BE2C (cell line): ENCODE measurements at regions not wholly inside any gene's neighbourhood (a gene's known extent, or its start where the extent isn't known, plus 50 kb on each side); places are given as distances from the start of the nearest gene placed in this dataset.

Experiments
- DNase-seq: peaks from one replicate; pipeline ENCODE4 v3.0.0-alpha.2; 2020
- H3K27me3 ChIP-seq: fragments of 250-450 bp; sonication (Bioruptor Pico); 2 replicates; pipeline ENCODE4 v1.5.1; 2020; ENCODE audit warnings: mild to moderate bottlenecking
- H3K36me3 ChIP-seq: fragments of 250-450 bp; sonication (Bioruptor Pico); 2 replicates; pipeline ENCODE4 v1.5.1; 2020; ENCODE audit warnings: mild to moderate bottlenecking
- H3K4me1 ChIP-seq: fragments of 250-450 bp; sonication (Bioruptor Pico); 2 replicates; pipeline ENCODE4 v1.5.1; 2020
- H3K4me3 ChIP-seq: 2 replicates; pipeline ENCODE4 v1.5.1; 2011; ENCODE audit warnings: low read depth, low read length
- H3K9me3 ChIP-seq: fragments of 250-450 bp; sonication (Bioruptor Pico); 2 replicates; pipeline ENCODE4 v1.5.1; 2020
- CTCF ChIP-seq: IDR thresholded peaks from 2 replicates; pipeline ENCODE4 v1.5.1; 2012; ENCODE audit warnings: mild to moderate bottlenecking, low read depth, low read length

DNA sequence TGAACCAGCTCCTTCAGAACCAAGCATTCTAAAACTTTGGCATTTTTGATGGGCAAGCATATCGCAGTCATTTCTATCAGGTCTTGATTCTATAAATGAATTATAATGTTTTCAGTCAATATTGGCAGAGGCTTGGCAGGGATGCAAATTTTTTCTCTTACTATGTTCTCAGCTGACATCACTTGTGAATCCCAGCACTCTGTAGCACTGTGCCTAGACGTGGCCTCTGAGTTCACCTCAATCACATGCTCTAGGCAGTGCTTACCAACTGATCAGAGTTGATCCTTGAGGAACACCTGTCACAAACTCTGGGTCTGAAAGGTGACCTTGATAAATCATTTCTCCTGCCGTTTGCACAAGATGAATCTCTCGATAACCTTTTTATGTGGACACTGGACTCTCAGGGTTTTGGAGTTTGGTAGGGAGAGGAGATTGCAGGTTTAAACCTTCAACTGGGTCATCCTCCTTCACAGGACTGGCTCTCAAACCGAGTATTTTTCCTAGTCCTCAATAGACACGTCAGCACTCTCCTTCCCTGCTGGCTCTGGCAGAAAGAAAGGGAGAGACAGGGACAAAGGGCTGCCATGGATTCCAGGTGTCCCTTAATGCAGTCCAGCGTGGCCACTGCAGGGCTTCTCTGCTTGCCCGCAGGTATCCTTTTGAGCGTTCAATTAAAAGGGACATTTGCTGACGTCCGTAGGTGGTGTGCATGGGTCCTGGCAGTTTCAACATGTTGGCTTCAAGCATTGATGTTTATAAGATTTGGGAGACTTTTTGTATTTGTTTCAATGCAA, 222.3 kb upstream of the CMC1 start:
- no peak for TF ChIP-seq CTCF
- Histone ChIP-seq H3K4me3 (no peak overlapping the region), H3K9me3 (no peaks in the 10 kb centered on the region), H3K4me1 (no peaks in the 10 kb centered on the region), H3K36me3 (no peaks in the 10 kb centered on the region), H3K27me3 (no peaks in the 10 kb centered on the region)
- DNase-seq = no peak

- Histone ChIP-seq H3K27me3 (no peaks in the 10 kb centered on the region), H3K4me1 (no peaks in the 10 kb centered on the region), H3K36me3 (no peaks in the 10 kb centered on the region), H3K4me3 (no peak overlapping the region), H3K9me3 (no peaks in the 10 kb centered on the region)
- TF ChIP-seq CTCF = no peak
- DNase-seq = no peak
These were observed 221.7 kb upstream of the CMC1 start for GRCh38 chr3:28019740-28020139.

DNA sequence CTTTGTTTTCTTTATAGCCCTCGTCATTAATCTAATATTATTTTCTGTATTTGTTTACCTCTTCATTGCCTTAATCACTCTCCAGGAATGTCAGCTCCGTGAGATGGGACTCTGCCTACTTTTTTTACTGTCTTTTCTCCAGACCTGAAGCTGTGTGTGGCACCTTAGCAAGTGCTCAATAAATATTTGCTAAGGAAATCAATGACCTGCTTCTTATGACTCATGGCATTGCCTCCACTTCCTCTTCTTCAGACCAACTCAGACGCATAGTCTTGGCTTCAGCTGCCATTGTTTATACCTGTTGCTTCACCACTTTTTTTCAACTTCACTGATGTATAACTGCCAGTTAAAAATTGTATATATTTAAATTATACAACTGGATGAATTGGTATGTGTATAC, 218.5 kb upstream of the CMC1 start:
- Histone ChIP-seq H3K4me3 (no peak overlapping the region), H3K9me3 (no peaks in the 10 kb centered on the region), H3K4me1 (no peaks in the 10 kb centered on the region), H3K36me3 (no peaks in the 10 kb centered on the region), H3K27me3 (no peaks in the 10 kb centered on the region)
- no peak for TF ChIP-seq CTCF
- no peak for DNase-seq

DNA sequence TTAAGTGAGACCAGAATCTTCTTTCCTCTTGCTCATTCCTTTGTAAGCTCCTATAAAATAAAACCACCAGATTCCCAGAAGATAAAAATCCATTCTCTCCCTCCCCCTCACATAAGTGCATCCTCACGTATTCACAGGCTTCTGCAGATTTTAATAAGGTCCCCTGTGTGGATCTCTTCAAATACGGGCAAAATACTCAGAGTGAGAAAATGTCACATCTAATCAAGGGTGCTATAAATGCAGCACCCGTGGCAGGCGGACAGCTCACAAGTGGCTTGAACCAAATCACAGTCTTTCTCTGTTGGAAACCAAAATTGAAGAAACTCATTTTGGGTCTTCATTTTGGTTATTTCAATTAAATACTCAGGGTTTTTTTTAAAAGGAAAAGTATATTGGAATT, 212.9 kb upstream of the CMC1 start:
- Histone ChIP-seq H3K9me3 (no peaks in the 10 kb centered on the region), H3K27me3 (no peaks in the 10 kb centered on the region), H3K4me1 (no peaks in the 10 kb centered on the region), H3K4me3 (no peak overlapping the region), H3K36me3 (no peaks in the 10 kb centered on the region)
- DNase-seq = no peak
- no peak for TF ChIP-seq CTCF

DNA sequence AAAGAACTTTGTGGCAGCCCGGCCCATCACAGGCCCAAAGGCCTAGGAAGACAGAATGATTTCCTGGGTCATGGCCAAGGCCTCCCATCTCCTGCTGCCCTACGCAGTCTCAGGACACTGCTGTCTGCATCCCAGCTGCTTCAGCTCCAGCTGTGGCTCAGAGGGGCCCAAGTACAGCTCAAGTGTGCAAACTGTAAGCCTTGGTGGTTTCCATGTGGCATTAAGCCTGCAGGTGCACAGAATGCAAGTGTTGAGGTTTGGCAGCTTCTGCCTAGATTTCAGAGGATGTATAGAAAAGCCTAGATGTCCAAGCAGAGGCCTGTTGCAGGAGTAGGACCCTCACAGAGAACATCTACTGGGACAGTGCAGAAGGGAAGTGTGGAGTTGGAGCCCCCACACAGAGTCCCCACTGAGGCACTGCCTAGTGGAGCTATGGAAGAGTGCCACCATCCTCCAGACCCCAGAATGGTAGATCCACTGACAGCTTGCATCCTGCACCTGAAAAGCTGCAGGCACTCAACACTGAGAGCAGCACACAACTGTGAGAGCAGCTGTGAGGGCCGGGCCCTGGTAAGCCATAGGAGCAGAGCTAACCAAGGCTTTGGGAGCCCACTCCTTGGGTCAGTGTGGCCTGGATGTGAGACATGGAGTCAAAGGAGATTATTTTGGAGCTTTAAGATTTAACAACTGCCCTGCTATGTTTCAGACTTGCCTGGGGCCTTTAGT, 208.2 kb upstream of the CMC1 start:
- no peaks in the 10 kb centered on the region for H3K36me3 ChIP-seq
- no peak for TF ChIP-seq CTCF
- DNase-seq = no peak
- no peaks in the 10 kb centered on the region for H3K9me3 ChIP-seq
- no peak overlapping the region for H3K4me3 ChIP-seq
- no peaks in the 10 kb centered on the region for H3K27me3 ChIP-seq
- H3K4me1 ChIP-seq = no peaks in the 10 kb centered on the region
